Stomach (tissue), 4 donors: ENCODE measurements at regions not wholly inside any gene's neighbourhood (a gene's known extent, or its start where the extent isn't known, plus 50 kb on each side); places are given as distances from the start of the nearest gene placed in this dataset.

Experiments used
- CTCF ChIP-seq, 7 experiments: fragments of 450-650 bp in 4 of 7; fragments of 200-600 bp in 3 of 7; sonication (generic) in 3 of 7; IDR thresholded peaks; one replicate each; pipeline ENCODE4 v1.5.1; 2016 to 2019; ENCODE audit warnings: antibody characterized with exemption in 7 of 7, control low read depth in 2 of 7, mild to moderate bottlenecking in 1 of 7
- EP300 ChIP-seq: sonication (generic); formaldehyde crosslinking; IDR thresholded peaks from one replicate; pipeline ENCODE4 v1.6.1; 2017; ENCODE audit warnings: antibody characterized with exemption
- POLR2A ChIP-seq, 4 donors: fragments of 450-650 bp; IDR thresholded peaks; one replicate each; pipeline ENCODE4 v1.6.1; 2016; ENCODE audit warnings: antibody characterized with exemption in 4 of 4, control low read depth in 2 of 4, mild to moderate bottlenecking in 1 of 4, moderate library complexity in 1 of 4

- TF ChIP-seq EP300 (no peak), CTCF (IDR thresholded peaks at IDR 0.05) (no peak), POLR2A (IDR thresholded peaks at IDR 0.05) (no peak)
Observed at GRCh38 chr1:147099192-147099591, 73.1 kb downstream of the PRKAB2 start.
